H1 (cell line): ENCODE measurements at regions not wholly inside any gene's neighbourhood (a gene's known extent, or its start where the extent isn't known, plus 50 kb on each side); places are given as distances from the start of the nearest gene placed in this dataset.

ENCODE experiments used
- CTCF ChIA-PET: fragments of 300-600 bp; sonication (Branson Sonifier 250); formaldehyde crosslinking; loops from one replicate; lab custom pipeline; 2021; ENCODE audit not compliant: partially characterized antibody; lab: Charles Lee
- POLR2A ChIA-PET: fragments of 300-600 bp; sonication (Branson Sonifier 250); formaldehyde crosslinking; loops from one replicate; lab custom pipeline; 2021; ENCODE audit warnings: inconsistent platforms; ENCODE audit not compliant: partially characterized antibody; lab: Charles Lee
- DNase-seq, 2 experiments: peaks; one replicate each; pipeline versions ENCODE4 v3.0.0 to v3.0.0-alpha.2; 2010 to 2022; ENCODE audit warnings: low spot score in 2 of 2, low read depth in 1 of 2, mixed read lengths in 1 of 2
- FAIRE-seq: peaks from 2 replicates; lab custom pipeline; 2011; peaks lifted over from hg19 to GRCh38; lab: Jason Lieb, UNC
- H2AFZ ChIP-seq: 2 replicates; pipeline ENCODE4 v1.8.1; 2012; ENCODE audit warnings: low read length, inconsistent platforms
- H2AK5ac ChIP-seq: 2 replicates; pipeline ENCODE4 v1.6.1; 2013; ENCODE audit warnings: low read depth, low read length
- H2BK120ac ChIP-seq: replicated peaks from 2 replicates; pipeline ENCODE3; 2013; ENCODE audit warnings: low read depth, low read length, inconsistent platforms
- H2BK12ac ChIP-seq: 2 replicates; pipeline ENCODE4 v1.6.1; 2013; ENCODE audit warnings: low read depth, low read length
- H2BK15ac ChIP-seq: 2 replicates; pipeline ENCODE4 v1.6.1; 2013; ENCODE audit warnings: low read length
- H2BK20ac ChIP-seq: 2 replicates; pipeline ENCODE4 v1.6.1; 2013; ENCODE audit warnings: low read length
- H2BK5ac ChIP-seq: 2 replicates; pipeline ENCODE4 v1.6.1; 2013; ENCODE audit warnings: low read depth, low read length
- H3K14ac ChIP-seq: 2 replicates; pipeline ENCODE4 v1.6.1; 2013; ENCODE audit warnings: inconsistent platforms; ENCODE audit not compliant: insufficient read length
- H3K18ac ChIP-seq: 2 replicates; pipeline ENCODE4 v1.6.1; 2013; ENCODE audit warnings: low read length; ENCODE audit errors: extremely low read depth
- H3K23ac ChIP-seq: 2 replicates; pipeline ENCODE4 v1.6.1; 2013; ENCODE audit warnings: inconsistent platforms; ENCODE audit not compliant: insufficient read length
- H3K23me2 ChIP-seq: 2 replicates; pipeline ENCODE4 v1.6.1; 2013; ENCODE audit warnings: low read depth, low read length
- H3K27ac ChIP-seq: 2 replicates; pipeline ENCODE4 v1.6.1; 2011; ENCODE audit warnings: low read depth, low read length, inconsistent platforms
- H3K27me3 ChIP-seq, 4 experiments: replicated peaks in 1 of 4; 1 replicate in 1 of 4; 2 replicates in 3 of 4; pipeline versions ENCODE4 v1.6.1 to v1.8.1; 2011 to 2013; ENCODE audit warnings: low read length in 3 of 4, mild to moderate bottlenecking in 3 of 4, inconsistent platforms in 2 of 4, mixed read lengths in 2 of 4, moderate library complexity in 1 of 4; ENCODE audit not compliant: control insufficient read depth in 3 of 4, insufficient read depth in 3 of 4; ENCODE audit errors: extremely low read depth in 1 of 4
- H3K36me3 ChIP-seq, 4 experiments: 2 replicates each; pipeline versions ENCODE4 v1.6.1 to v1.8.1; 2011 to 2013; ENCODE audit warnings: mild to moderate bottlenecking in 4 of 4, low read length in 3 of 4, moderate library complexity in 2 of 4, control low read depth in 1 of 4, inconsistent platforms in 1 of 4; ENCODE audit not compliant: insufficient read depth in 4 of 4, control insufficient read depth in 2 of 4
- H3K4ac ChIP-seq: replicated peaks from 2 replicates; pipeline ENCODE3; 2013; ENCODE audit warnings: low read length, low read depth, mixed read lengths, inconsistent platforms; ENCODE audit not compliant: insufficient read length
- H3K4me1 ChIP-seq, 4 experiments: replicated peaks in 1 of 4; 1 replicate in 1 of 4; 2 replicates in 3 of 4; pipeline versions ENCODE4 v1.6.1 to v1.8.1; 2011 to 2013; ENCODE audit warnings: low read length in 3 of 4, inconsistent platforms in 2 of 4, mixed read lengths in 1 of 4; ENCODE audit not compliant: insufficient read depth in 4 of 4, control insufficient read depth in 3 of 4
- H3K4me2 ChIP-seq, 2 experiments: 2 replicates each; pipeline versions ENCODE4 v1.6.1 to v1.8.1; 2011 to 2013; ENCODE audit warnings: low read depth in 2 of 2, low read length in 2 of 2, control low read depth in 1 of 2, inconsistent platforms in 1 of 2, mild to moderate bottlenecking in 1 of 2; ENCODE audit not compliant: insufficient read depth in 1 of 2
- H3K4me3 ChIP-seq, 4 experiments: fragments of 200-600, 300-600 bp in 1 of 4; sonication (generic), shearing (Covaris generic), sonication (Bioruptor Twin) in 1 of 4; 2 replicates each; pipeline versions ENCODE4 v1.5.1 to v1.8.1; 2011 to 2016; ENCODE audit warnings: low read length in 4 of 4, low read depth in 3 of 4, control low read depth in 2 of 4, inconsistent platforms in 2 of 4, mild to moderate bottlenecking in 2 of 4, mixed read lengths in 1 of 4, moderate library complexity in 1 of 4; ENCODE audit not compliant: insufficient read depth in 2 of 4; ENCODE audit errors: extremely low read depth in 1 of 4
- H3K56ac ChIP-seq: replicated peaks from 2 replicates; pipeline ENCODE3; 2013; ENCODE audit warnings: low read depth, mild to moderate bottlenecking, mixed read lengths, low read length, inconsistent platforms; ENCODE audit not compliant: insufficient read length
- H3K79me1 ChIP-seq: 2 replicates; pipeline ENCODE4 v1.6.1; 2013; ENCODE audit warnings: low read depth, low read length, control low read depth
- H3K79me2 ChIP-seq, 2 experiments: 2 replicates each; pipeline versions ENCODE4 v1.6.1 to v1.8.1; 2012 to 2013; ENCODE audit warnings: low read length in 2 of 2, mild to moderate bottlenecking in 2 of 2, inconsistent platforms in 1 of 2; ENCODE audit not compliant: insufficient read depth in 2 of 2, control insufficient read depth in 1 of 2
- H3K9ac ChIP-seq, 4 experiments: replicated peaks in 1 of 4; 1 replicate in 1 of 4; 2 replicates in 3 of 4; pipeline versions ENCODE4 v1.6.1 to v1.8.1; 2011 to 2013; ENCODE audit warnings: low read depth in 3 of 4, low read length in 3 of 4, control low read depth in 2 of 4, mild to moderate bottlenecking in 2 of 4, moderate library complexity in 2 of 4, inconsistent platforms in 1 of 4; ENCODE audit errors: extremely low read depth in 1 of 4
- H3K9me3 ChIP-seq, 2 experiments: 2 replicates each; pipeline versions ENCODE4 v1.6.1 to v1.8.1; 2012 to 2013; ENCODE audit warnings: mild to moderate bottlenecking in 2 of 2, moderate library complexity in 2 of 2, control low read depth in 1 of 2, inconsistent platforms in 1 of 2, low read depth in 1 of 2, low read length in 1 of 2, mixed read lengths in 1 of 2; ENCODE audit not compliant: insufficient read depth in 2 of 2
- H4K20me1 ChIP-seq, 2 experiments: replicated peaks in 1 of 2; 2 replicates each; pipeline versions ENCODE3 to v1.8.1; 2011 to 2013; ENCODE audit warnings: inconsistent platforms in 2 of 2, low read length in 2 of 2, mild to moderate bottlenecking in 1 of 2; ENCODE audit not compliant: insufficient read depth in 2 of 2, control insufficient read depth in 1 of 2
- H4K5ac ChIP-seq: 2 replicates; pipeline ENCODE4 v1.6.1; 2013; ENCODE audit warnings: low read length, low read depth, mixed read lengths, inconsistent platforms; ENCODE audit not compliant: insufficient read length
- H4K8ac ChIP-seq: 2 replicates; pipeline ENCODE4 v1.8.0; 2013; ENCODE audit warnings: mild to moderate bottlenecking, moderate library complexity, low read length, inconsistent platforms; ENCODE audit not compliant: insufficient read depth; ENCODE audit errors: extremely low read depth
- H4K91ac ChIP-seq: replicated peaks from 2 replicates; pipeline ENCODE3; 2013; ENCODE audit warnings: low read length, mixed read lengths, inconsistent platforms; ENCODE audit not compliant: insufficient read length
- BRCA1 ChIP-seq: IDR thresholded peaks from 2 replicates; pipeline ENCODE4 v1.6.1; 2012; ENCODE audit warnings: low read depth, low read length, improper control_type of control experiment
- CBX5 ChIP-seq: fragments of 300-800, 300-1000 bp; sonication (generic); IDR thresholded peaks from 2 replicates; pipeline ENCODE4 v1.7.1; 2016; ENCODE audit warnings: antibody characterized with exemption, low read length, low read depth
- EP300 ChIP-seq, 2 experiments: IDR thresholded peaks; 1 replicate in 1 of 2; 2 replicates in 1 of 2; pipeline ENCODE4 v1.6.1; 2011 to 2012; ENCODE audit warnings: low read depth in 2 of 2, low read length in 2 of 2, mild to moderate bottlenecking in 2 of 2, borderline replicate concordance in 1 of 2, inconsistent platforms in 1 of 2, moderate library complexity in 1 of 2
- GABPA ChIP-seq: IDR thresholded peaks from 2 replicates; pipeline ENCODE4 v1.6.1; 2011; ENCODE audit warnings: mild to moderate bottlenecking, low read length, moderate library complexity, borderline replicate concordance; ENCODE audit not compliant: insufficient read depth
- GTF2F1 ChIP-seq: IDR thresholded peaks from 2 replicates; pipeline ENCODE4 v1.6.1; 2012; ENCODE audit warnings: low read depth, low read length, improper control_type of control experiment, borderline replicate concordance
- POLR2A ChIP-seq, 2 experiments: IDR thresholded peaks; 1 replicate in 1 of 2; 2 replicates in 1 of 2; pipeline ENCODE4 v1.6.1; 2011; ENCODE audit warnings: low read depth in 2 of 2, low read length in 2 of 2, mild to moderate bottlenecking in 2 of 2; ENCODE audit errors: control extremely low read depth in 1 of 2
- POU5F1 ChIP-seq: IDR thresholded peaks from 2 replicates; pipeline ENCODE4 v1.6.1; 2011; ENCODE audit warnings: low read depth, mild to moderate bottlenecking, low read length, moderate library complexity
- RBBP5 ChIP-seq: IDR thresholded peaks from 2 replicates; pipeline ENCODE4 v1.7.1; 2012; ENCODE audit warnings: low read depth, mild to moderate bottlenecking, inconsistent platforms, low read length, moderate library complexity, borderline replicate concordance
- SP2 ChIP-seq: IDR thresholded peaks from 2 replicates; pipeline ENCODE4 v1.6.1; 2012; ENCODE audit warnings: mild to moderate bottlenecking, low read length, inconsistent platforms
- SP4 ChIP-seq: IDR thresholded peaks from 2 replicates; pipeline ENCODE4 v1.6.1; 2012; ENCODE audit warnings: low read length, inconsistent platforms
- SUZ12 ChIP-seq: fragments of 200-600 bp; sonication (generic); IDR thresholded peaks from 2 replicates; pipeline ENCODE4 v1.6.1; 2012; ENCODE audit warnings: mild to moderate bottlenecking, inconsistent platforms, low read length, moderate library complexity, mixed read lengths
- YY1 ChIP-seq: IDR thresholded peaks from 2 replicates; pipeline ENCODE4 v1.6.1; 2011; ENCODE audit warnings: low read depth, mild to moderate bottlenecking, low read length
- ZNF274 ChIP-seq: IDR thresholded peaks from 2 replicates; pipeline ENCODE4 v1.7.0; 2012; ENCODE audit warnings: low read length, borderline replicate concordance; ENCODE audit errors: extremely low read depth
- WGBS, 2 experiments: shearing (Covaris generic) in 1 of 2; methylation state at CpG; one replicate each; pipeline versions ENCODE4 v1.1.6 to v1.1.7; 2013 to 2015; ENCODE audit warnings: low lambda C conversion rate in 2 of 2, mixed read lengths in 2 of 2, inconsistent platforms in 1 of 2, low coverage in 1 of 2, missing lambda C conversion rate in 1 of 2; ENCODE audit not compliant: insufficient replicate concordance in 2 of 2, insufficient coverage in 1 of 2, insufficient read length in 1 of 2; ENCODE audit errors: extremely low coverage in 1 of 2, missing lambda C conversion rate in 1 of 2; 5-methylcytosine and 5-hydroxymethylcytosine counted together
- TF ChIP-seq, protein P1 (sequence below): IDR thresholded peaks from 2 replicates; pipeline ENCODE4 v1.6.1; 2012; ENCODE audit warnings: low read length, inconsistent platforms

GRCh38 chr3:176807938-176808337, 389.3 kb downstream of the TBL1XR1 start:
- Histone ChIP-seq H2BK20ac (no peak overlapping the region), H3K36me3 (no peaks in the 10 kb centered on the region), H3K27ac (no peak overlapping the region), H4K20me1 (no peaks in the 10 kb centered on the region), H3K4me3 (no peak overlapping the region), H3K14ac (no peak overlapping the region), H2BK15ac (no peak overlapping the region), H3K9ac (no peak overlapping the region), H3K4ac (no peak overlapping the region), H3K79me1 (no peaks in the 10 kb centered on the region), H4K8ac (no peak overlapping the region), H2BK12ac (no peak overlapping the region), H3K18ac (no peak overlapping the region), H3K79me2 (no peaks in the 10 kb centered on the region), H3K4me2 (no peak overlapping the region), H2AFZ (no peak overlapping the region), H3K23me2 (no peaks in the 10 kb centered on the region), H3K27me3 (no peaks in the 10 kb centered on the region), H2BK120ac (no peak overlapping the region), H2AK5ac (no peak overlapping the region), H3K56ac (no peak overlapping the region), H3K9me3 (no peaks in the 10 kb centered on the region), H4K5ac (no peak overlapping the region), H2BK5ac (no peak overlapping the region), H3K4me1 (no peaks in the 10 kb centered on the region), H3K23ac (no peak overlapping the region), H4K91ac (no peak overlapping the region)
- POLR2A ChIA-PET = no interaction called here
- CTCF ChIA-PET = no interaction called here
- DNase-seq (no peak), FAIRE-seq (no peak)
- 87% methylated on average over 2 of the region's 2 CpGs; no CpG with 5 or more reads in 1 of the 2 experiments for WGBS, 2 experiments
- no peak for TF ChIP-seq YY1
- no peak for TF ChIP-seq POU5F1
- TF ChIP-seq ZNF274 = no peak
- TF ChIP-seq, protein P1, sequence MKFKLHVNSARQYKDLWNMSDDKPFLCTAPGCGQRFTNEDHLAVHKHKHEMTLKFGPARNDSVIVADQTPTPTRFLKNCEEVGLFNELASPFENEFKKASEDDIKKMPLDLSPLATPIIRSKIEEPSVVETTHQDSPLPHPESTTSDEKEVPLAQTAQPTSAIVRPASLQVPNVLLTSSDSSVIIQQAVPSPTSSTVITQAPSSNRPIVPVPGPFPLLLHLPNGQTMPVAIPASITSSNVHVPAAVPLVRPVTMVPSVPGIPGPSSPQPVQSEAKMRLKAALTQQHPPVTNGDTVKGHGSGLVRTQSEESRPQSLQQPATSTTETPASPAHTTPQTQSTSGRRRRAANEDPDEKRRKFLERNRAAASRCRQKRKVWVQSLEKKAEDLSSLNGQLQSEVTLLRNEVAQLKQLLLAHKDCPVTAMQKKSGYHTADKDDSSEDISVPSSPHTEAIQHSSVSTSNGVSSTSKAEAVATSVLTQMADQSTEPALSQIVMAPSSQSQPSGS = no peak
- TF ChIP-seq EP300 (IDR thresholded peaks at IDR 0.05; ENCODE audit: borderline replicate concordance in 1 of 2, low read depth in 2 of 2, low read length in 2 of 2) = no peak
- no peak for TF ChIP-seq RBBP5
- TF ChIP-seq GTF2F1 = no peak
- no peak for TF ChIP-seq SUZ12
- no peak for TF ChIP-seq POLR2A (IDR thresholded peaks at IDR 0.05; ENCODE audit: control extremely low read depth in 1 of 2, low read depth in 2 of 2, low read length in 2 of 2)
- no peak for TF ChIP-seq SP4
- TF ChIP-seq SP2 = no peak
- no peak for TF ChIP-seq CBX5
- TF ChIP-seq BRCA1 = no peak
- TF ChIP-seq GABPA = no peak
